Osteoblast (primary cell): ENCODE measurements at regions not wholly inside any gene's neighbourhood (a gene's known extent, or its start where the extent isn't known, plus 50 kb on each side); places are given as distances from the start of the nearest gene placed in this dataset.
"Not testable (repeated sequence)": the region's sequence is repeated elsewhere in the genome, so short reads cannot be mapped to it uniquely, and the experiment has no call there.

Experiments used
- DNase-seq: peaks from one replicate; pipeline ENCODE4 v3.0.0; 2011; ENCODE audit warnings: low spot score, mixed read lengths; ENCODE audit not compliant: insufficient read length; ENCODE audit errors: missing footprints
- H2AFZ ChIP-seq: 2 replicates; pipeline ENCODE4 v1.6.0; 2011; ENCODE audit warnings: mild to moderate bottlenecking, low read length
- H3K27ac ChIP-seq: 2 replicates; pipeline ENCODE4 v1.5.1; 2011; ENCODE audit warnings: mild to moderate bottlenecking, low read depth, low read length, moderate library complexity
- H3K27me3 ChIP-seq: 2 replicates; pipeline ENCODE4 v1.6.0; 2012; ENCODE audit warnings: mild to moderate bottlenecking, control low read depth, inconsistent platforms, low read length, moderate library complexity; ENCODE audit not compliant: insufficient read depth
- H3K36me3 ChIP-seq: 2 replicates; pipeline ENCODE4 v1.5.1; 2011; ENCODE audit warnings: mild to moderate bottlenecking, low read length, control low read depth, moderate library complexity; ENCODE audit not compliant: insufficient read depth
- H3K4me1 ChIP-seq: 2 replicates; pipeline ENCODE4 v1.5.1; 2011; ENCODE audit warnings: mild to moderate bottlenecking, low read length, control low read depth, moderate library complexity; ENCODE audit not compliant: insufficient read depth
- H3K4me2 ChIP-seq: 2 replicates; pipeline ENCODE4 v1.6.0; 2011; ENCODE audit warnings: mild to moderate bottlenecking, low read length; ENCODE audit not compliant: insufficient read depth
- H3K4me3 ChIP-seq: fragments of 200-600 bp; sonication (generic); 3 replicates; pipeline ENCODE4 v1.5.1; 2012; ENCODE audit warnings: mild to moderate bottlenecking, low read length, inconsistent platforms; ENCODE audit not compliant: insufficient read depth
- H3K79me2 ChIP-seq: 2 replicates; pipeline ENCODE4 v1.6.0; 2012; ENCODE audit warnings: mild to moderate bottlenecking, low read length, control low read depth, inconsistent platforms; ENCODE audit not compliant: insufficient read depth
- H3K9me3 ChIP-seq: 2 replicates; pipeline ENCODE4 v1.5.1; 2011; ENCODE audit warnings: low read depth, low read length, control low read depth
- H4K20me1 ChIP-seq: 2 replicates; pipeline ENCODE4 v1.6.0; 2012; ENCODE audit warnings: mild to moderate bottlenecking, low read length, control low read depth; ENCODE audit not compliant: insufficient read depth
- TF ChIP-seq, protein P1 (sequence below): IDR thresholded peaks from 2 replicates; pipeline ENCODE4 v1.5.1; 2011; ENCODE audit warnings: mild to moderate bottlenecking, low read depth, low read length, moderate library complexity; ENCODE audit errors: extremely low read depth

DNA sequence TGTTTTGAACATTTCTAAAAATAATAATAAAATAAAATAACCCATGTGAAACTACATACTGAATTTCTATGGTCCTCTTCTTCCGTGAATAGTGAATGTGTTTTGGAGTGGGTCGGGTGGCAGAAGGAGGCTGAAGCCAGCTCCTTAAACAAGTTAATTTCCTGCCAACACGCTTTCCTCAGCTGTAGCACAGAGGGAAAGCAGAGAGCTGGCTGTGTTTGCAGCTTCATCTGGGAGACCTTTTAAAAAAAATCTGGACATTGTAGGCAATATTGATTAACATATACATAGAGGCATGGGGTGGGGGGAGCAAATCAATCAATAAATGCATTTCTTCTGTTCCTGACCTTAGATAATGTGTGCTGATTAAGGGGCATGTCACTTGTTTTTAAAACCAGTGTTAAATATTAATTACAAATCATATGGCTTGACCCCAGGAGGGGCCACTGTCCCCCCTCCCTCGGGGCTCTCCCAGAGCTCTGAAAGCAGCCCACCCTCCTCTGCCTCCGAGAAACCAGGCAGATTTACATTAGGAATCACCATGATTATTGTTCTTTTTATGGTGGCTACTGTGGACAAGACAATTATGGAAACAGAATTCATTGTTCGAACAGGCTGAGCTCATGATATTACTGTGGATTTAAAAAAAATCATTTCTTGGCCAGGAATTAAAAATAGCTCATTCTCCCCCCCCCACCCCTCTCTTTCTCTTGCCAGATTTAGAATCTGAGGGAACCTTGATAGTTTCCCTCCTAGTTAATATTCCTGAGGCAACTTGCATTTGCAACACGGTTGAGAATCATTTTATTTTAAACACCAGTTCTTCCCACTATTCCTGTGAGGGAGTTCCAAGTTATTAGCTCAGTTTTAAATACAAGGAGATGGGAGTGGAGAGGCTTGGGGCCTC lies 100.5 kb upstream of the CARD11 start:
- TF ChIP-seq, protein P1, sequence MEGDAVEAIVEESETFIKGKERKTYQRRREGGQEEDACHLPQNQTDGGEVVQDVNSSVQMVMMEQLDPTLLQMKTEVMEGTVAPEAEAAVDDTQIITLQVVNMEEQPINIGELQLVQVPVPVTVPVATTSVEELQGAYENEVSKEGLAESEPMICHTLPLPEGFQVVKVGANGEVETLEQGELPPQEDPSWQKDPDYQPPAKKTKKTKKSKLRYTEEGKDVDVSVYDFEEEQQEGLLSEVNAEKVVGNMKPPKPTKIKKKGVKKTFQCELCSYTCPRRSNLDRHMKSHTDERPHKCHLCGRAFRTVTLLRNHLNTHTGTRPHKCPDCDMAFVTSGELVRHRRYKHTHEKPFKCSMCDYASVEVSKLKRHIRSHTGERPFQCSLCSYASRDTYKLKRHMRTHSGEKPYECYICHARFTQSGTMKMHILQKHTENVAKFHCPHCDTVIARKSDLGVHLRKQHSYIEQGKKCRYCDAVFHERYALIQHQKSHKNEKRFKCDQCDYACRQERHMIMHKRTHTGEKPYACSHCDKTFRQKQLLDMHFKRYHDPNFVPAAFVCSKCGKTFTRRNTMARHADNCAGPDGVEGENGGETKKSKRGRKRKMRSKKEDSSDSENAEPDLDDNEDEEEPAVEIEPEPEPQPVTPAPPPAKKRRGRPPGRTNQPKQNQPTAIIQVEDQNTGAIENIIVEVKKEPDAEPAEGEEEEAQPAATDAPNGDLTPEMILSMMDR, result no peak
- no peaks in the 10 kb centered on the region for H3K79me2 ChIP-seq
- H3K4me3 ChIP-seq, result no peak overlapping the region
- no peaks in the 10 kb centered on the region for H4K20me1 ChIP-seq
- H3K27ac ChIP-seq, result no peak overlapping the region
- H3K4me2 ChIP-seq, result no peak overlapping the region
- H3K9me3 ChIP-seq, result no peaks in the 10 kb centered on the region
- no peak overlapping the region for H2AFZ ChIP-seq
- no peaks in the 10 kb centered on the region for H3K36me3 ChIP-seq
- no peaks in the 10 kb centered on the region for H3K4me1 ChIP-seq
- DNase-seq, result no peak
- no peaks in the 10 kb centered on the region for H3K27me3 ChIP-seq

DNA sequence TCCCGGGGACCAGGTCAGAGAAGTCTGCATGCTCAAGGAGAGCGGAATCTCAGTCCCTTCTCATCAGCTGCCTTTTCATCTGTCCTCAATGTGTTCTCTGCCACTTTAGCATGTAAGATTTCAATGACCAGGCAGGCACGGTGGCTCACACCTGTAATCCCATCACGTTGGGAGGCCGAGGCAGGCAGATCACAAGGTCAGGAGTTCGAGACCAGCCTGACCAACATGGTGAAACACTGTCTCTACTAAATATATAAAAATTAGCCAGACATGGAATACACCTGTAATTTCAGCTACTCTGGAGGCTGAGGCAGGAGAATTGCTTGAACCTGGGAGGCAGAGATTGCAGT lies 101.1 kb upstream of the CARD11 start:
- H2AFZ ChIP-seq, H3K27ac ChIP-seq, H3K9me3 ChIP-seq, H3K36me3 ChIP-seq, H4K20me1 ChIP-seq, DNase-seq, H3K4me3 ChIP-seq, H3K79me2 ChIP-seq, H3K4me1 ChIP-seq, H3K4me2 ChIP-seq, H3K27me3 ChIP-seq: not testable (repeated sequence)

DNA sequence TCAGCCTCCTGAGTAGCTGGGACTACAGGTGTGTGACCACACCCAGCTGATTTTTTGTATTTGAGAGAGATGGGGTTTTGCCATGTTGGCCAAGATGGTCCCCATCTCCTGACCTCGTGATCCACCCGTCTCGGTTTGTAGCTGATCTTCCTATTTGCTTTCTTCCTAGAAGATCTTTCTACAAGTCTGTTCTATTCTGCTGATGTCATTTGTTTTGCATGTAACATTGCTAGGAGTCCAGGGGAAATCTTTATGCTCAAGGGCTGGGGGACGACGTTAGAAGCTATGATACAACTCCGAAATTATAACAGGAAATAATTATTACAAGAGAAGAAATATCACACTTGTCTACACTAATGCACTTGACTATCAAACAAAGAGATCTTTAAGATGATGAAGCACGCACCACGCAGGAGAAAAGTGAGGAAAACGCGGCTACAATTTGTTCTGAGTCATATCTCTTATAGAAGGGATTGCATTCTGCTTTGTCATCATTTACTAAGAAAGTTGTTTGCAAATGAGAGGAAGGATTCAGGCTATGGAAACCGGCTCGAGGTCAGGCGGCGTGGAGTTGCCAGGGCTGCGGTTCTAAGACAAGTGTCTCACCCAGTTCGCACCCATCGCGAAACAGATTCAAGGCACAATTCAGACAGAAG lies 103.0 kb upstream of the CARD11 start:
- Histone ChIP-seq H3K9me3 (no peaks in the 10 kb centered on the region), H2AFZ (no peak overlapping the region), H4K20me1 (no peaks in the 10 kb centered on the region), H3K4me1 (no peaks in the 10 kb centered on the region), H3K4me3 (no peak overlapping the region), H3K36me3 (no peaks in the 10 kb centered on the region), H3K79me2 (no peaks in the 10 kb centered on the region), H3K27me3 (no peaks in the 10 kb centered on the region), H3K4me2 (no peak overlapping the region), H3K27ac (no peak overlapping the region)
- DNase-seq, result no peak
- TF ChIP-seq, protein P1, result no peak

DNA sequence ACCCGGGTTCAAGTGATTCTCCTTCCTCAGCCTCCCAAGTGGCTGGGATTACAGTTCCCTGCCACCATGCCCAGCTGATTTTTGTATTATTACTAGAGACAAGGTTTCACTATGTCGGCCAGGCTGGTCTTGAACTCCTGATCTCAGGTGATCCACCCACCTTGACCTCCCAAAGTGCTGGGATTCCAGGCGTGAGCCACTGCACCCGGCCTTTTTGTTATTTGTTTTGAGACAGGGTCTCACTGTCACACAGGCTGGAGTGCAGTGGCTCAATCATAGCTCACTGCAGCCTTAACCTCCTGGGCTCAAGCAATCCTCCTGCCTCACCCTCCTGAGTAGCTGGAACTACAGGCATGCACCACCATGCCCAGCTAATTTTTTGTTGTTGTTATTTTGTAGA lies 104.8 kb upstream of the CARD11 start:
- H3K36me3 ChIP-seq, H3K27me3 ChIP-seq, H4K20me1 ChIP-seq, H3K79me2 ChIP-seq, H3K4me1 ChIP-seq, H3K27ac ChIP-seq, H2AFZ ChIP-seq, DNase-seq, H3K4me2 ChIP-seq, H3K4me3 ChIP-seq, H3K9me3 ChIP-seq: not testable (repeated sequence)
